GM18511 (cell line): ENCODE measurements at regions not wholly inside any gene's neighbourhood (a gene's known extent, or its start where the extent isn't known, plus 50 kb on each side); places are given as distances from the start of the nearest gene placed in this dataset.

Source experiments
- ATAC-seq: cut with Tn5 transposase; IDR thresholded peaks from one replicate; pipeline ENCODE4 v1.9.1; 2021; ENCODE audit warnings: mild to moderate bottlenecking, moderate library complexity; ENCODE audit not compliant: unreplicated experiment

DNA sequence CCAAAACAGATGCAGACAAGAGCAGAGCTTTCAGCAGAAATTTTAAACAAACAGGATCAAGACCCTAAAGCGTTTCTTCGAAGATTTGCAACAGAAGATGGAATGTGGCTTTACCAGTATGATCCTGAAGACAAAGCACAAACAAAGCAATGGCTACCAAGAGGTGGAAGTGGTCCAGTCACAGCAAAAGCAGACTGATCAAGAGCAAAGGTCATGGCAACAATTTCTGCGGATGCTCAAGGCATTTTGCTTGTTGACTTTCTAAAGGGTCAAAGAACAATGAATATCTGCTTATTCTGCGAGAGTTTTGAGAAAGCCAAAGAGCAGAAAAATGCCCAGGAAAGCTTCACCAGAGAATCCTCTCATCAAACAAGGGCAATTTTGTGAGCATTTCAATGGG lies 130.4 kb downstream of the MBL2 start:
- ATAC-seq: no peak

DNA sequence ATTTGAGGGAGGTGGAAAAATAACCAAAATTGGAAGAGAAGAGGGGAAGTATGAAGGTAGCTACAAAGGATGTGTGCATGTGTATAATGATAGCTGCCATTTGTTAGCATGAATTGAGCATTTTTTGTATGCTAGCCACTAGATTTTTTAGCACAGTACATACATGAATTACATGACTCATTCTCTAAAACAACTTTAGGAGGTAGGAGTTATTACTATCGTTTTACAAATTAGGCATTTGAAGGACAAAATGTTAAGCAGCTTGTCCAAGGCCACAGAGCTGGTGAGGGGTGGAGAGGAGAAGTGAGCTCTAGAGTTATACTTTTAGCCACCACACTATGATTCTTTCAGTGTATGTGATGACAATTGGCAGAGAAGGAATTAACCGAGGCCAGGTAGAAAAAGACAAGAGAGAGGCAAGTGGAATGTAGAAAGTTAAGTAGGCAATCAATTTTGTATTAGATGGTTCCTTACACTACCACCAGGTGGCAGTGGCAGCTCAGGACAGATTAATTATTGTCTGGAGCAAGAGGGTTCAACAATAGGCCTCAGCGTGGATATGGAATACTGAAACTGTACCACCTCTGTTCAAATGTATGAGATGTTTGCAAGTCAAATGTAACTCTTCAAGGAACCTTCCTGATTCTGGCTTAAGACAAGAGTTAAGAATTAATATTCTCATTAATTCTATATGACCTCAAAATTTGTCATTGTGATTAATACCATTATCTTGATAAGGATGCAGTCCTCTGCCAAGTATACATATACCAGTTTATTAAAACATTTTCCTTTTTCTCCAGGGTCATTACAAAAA lies 128.0 kb downstream of the MBL2 start:
- peak; percentile 87 for ATAC-seq

DNA sequence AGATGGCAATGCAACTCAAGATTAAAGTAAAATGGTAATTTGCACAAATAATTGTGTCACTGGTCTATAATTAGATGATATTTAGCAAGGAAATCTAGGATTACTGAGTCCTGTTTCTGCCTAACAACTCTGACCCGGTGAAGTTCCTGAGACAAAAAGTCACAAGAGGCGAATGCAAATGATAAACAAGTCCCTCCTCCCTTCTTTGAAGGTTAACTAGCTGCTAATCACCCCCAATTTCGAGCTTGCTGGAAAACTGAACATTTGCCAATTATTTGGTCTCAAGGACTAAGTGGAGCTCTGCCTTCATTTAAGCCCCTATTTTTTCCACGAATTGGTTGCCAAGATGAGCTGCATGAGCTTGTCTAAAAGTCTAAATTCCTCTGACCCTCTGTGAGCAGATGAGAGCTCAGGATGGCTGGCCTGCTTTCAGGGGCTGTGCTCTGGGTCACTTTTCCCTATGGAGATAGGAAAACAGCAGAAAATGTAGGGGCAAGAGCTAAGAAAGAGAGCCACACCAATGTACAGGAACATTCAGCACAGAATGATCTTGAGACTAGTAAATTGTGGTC lies 127.3 kb downstream of the MBL2 start:
- no peak for ATAC-seq

DNA sequence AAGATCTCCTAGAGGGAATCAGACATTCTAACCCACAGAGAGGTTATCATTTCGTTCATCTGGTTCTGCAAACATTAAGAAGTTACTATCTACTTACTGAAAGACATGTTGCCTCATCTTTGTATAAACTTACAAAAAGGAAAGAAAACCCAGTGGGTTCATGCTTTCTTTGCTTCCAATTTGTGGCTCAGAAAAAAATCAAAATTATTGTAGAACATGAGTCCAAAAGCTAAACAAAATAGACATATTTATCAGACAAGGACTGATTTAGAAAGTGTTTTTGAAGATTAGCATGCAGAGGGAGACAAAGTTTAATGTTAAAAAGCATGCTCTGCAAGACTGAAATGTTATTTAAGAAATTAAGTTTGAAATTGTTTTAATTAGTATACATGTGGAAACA lies 123.1 kb downstream of the MBL2 start:
- ATAC-seq: no peak

DNA sequence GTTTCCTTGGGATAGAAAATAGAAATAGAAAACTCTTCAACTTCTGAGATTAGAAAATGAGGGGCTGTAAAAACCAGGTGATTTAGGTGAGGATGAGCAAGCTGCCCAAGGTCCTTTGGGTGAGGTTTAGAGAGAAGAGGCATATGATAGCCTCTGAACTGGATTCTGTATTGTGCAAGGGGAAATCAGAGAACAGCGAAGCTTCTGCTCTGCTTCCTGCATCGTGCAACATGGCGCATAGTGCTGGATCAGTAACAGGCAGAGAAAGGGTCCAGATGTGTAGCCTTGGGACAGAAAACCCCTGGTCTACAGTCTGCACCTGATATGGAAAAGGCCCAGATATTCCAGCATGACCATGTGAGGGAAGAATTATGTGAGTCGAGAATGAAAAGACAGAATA lies 121.7 kb downstream of the MBL2 start:
- no peak for ATAC-seq

DNA sequence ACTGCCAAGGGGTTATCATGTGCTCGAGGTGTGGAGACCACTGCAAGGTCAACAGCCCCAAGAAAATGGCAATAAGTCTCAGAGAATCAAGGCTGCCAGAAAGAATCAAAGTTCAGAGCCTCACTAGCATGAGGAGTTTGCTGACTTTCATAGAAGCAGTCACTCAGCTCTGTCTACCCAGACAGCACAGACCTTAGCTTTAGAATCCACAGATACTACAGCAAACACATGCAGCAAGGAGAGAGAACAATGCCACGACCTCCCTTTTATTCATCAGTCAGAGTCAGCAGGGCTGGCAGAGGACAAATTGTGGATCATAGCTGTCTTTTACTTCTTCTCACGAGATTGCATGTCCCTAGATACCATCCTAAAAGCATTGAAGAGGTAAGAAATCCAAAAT lies 121.3 kb downstream of the MBL2 start:
- no peak for ATAC-seq

GRCh38 chr10:52652431-52653262 lies 119.9 kb downstream of the MBL2 start:
- ATAC-seq: no peak

- ATAC-seq: no peak
These were observed 119.2 kb downstream of the MBL2 start for GRCh38 chr10:52653263-52653909.

GRCh38 chr10:52654201-52654600 lies 118.4 kb downstream of the MBL2 start:
- no peak for ATAC-seq

DNA sequence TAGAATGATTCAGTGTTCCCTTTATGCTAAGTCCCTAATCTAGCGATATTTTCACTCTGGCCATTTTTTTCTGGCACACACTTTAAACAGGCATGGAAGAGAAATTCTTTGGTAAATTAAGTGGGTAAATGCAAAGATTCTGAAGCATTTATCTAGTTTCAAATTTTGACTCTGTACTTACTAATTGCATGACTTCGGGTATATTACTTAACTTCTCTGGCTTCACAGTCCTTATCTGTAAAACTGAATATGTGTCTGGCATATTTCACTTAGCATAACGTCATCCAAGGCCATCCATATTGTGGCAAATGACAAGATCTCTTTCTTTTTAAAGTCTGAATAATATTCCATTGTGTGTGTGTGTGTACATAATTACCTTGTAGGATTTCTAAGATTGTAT lies 114.5 kb downstream of the MBL2 start:
- ATAC-seq: no peak

- no peak for ATAC-seq
These were observed 113.5 kb downstream of the MBL2 start for GRCh38 chr10:52659085-52659484.

DNA sequence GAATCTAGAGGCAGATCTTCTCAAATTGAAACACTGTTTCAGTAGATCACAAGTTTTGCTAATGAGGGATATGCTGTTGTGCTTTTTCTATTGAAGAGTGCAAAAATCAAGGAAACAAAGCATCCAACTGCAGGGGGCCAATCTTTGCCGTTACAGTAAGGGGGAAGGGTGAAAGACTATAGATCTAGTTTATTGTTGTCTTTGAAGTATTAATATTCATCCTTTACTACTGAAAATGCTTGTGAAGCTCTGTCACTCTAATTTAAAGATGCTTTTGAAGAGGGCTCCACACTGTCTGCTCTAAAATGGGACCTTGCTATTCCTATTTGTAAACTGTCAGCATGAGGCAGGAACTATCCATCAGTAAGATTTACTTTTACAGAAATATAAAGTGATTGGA lies 110.3 kb downstream of the MBL2 start:
- ATAC-seq: no peak

DNA sequence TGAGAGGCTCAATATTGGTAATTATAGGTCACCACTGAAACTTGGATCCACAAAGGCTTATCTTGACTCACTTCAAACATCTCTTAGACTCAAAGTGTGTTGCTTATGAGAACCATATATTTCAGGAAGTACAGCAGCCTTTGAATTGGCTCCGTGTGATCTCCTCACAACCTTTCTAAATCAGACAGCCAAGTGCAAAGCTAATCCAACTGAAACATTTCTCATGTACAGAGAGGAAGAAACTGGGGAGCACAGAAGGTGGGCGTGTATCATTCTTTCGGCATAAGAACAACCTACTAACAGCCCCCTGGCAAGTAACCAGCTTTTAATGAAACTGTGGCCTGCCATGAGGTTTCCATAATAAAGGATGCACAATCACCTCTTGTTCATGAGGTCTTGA lies 109.4 kb downstream of the MBL2 start:
- no peak for ATAC-seq

GRCh38 chr10:52664629-52665028 lies 108.0 kb downstream of the MBL2 start:
- ATAC-seq: no peak

DNA sequence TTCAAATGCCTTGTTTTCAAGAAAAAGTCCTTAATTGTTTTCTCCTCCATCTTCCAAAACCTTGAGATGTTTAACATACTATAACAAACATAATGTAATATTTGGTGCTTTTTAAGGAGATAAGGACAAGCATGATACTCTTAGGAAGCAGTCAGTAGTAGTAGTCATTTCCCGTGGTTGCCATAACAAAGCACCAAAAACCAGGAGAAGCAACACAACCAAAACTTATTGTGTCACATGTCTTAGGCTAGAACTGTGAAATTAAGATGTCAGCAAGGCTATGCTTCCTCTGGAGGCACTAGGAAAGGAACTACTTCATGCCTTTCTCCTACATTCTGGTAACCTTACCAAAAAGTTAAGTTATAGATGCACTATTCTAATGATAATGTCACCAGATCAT lies 106.8 kb downstream of the MBL2 start:
- ATAC-seq: no peak

- ATAC-seq: no peak
These were observed 105.7 kb downstream of the MBL2 start for GRCh38 chr10:52666931-52667330.

DNA sequence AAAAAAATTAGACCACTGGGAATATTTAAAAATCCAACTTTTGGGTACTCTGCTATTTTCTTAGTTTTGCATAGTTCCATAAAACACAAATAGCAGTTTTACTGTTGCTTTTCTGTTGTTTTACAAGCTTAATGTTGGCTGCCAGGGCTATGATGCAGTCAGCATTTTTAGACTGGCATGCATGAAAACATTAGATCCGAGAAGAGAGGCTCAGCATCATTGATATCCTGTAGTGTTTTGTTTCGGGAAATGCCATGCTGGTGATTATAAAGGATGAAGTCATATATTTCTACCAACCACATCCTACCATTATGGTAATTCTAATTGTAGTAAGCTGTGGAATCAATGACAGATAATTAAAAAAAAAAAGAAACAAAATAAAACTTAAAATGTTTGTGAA lies 104.6 kb downstream of the MBL2 start:
- no peak for ATAC-seq

DNA sequence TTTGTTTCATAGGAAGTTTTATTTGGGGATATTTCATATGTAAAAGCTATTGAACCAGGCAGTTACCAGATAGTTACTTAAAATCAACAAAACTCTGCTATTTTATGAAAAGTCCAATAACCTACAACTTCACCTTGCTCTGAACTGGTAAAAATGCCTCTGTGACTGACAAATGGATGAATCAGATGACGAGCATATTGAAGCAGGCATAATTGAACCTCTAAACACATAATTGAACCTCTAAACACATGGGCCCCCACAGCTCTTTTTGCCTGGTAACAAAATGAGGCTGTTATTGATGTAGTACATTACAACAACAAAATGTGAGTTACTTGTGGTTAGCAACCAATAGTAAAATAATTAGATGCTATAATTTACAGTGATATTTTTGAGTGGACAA lies 99.7 kb downstream of the MBL2 start:
- no peak for ATAC-seq

- ATAC-seq: no peak
These were observed 99.1 kb downstream of the MBL2 start for GRCh38 chr10:52673468-52673867.

- ATAC-seq: no peak
These were observed 98.1 kb downstream of the MBL2 start for GRCh38 chr10:52674474-52674873.

GRCh38 chr10:52677086-52677485 lies 95.5 kb downstream of the MBL2 start:
- no peak for ATAC-seq
